ENCODE measurements at regions not wholly inside any gene's neighbourhood (a gene's known extent, or its start where the extent isn't known, plus 50 kb on each side); places are given as distances from the start of the nearest gene placed in this dataset.

- TF ChIP-seq POLR2A (IDR thresholded peaks at IDR 0.05): no peak
- no peak for TF ChIP-seq CTCF (IDR thresholded peaks at IDR 0.05)
- TF ChIP-seq EP300 (IDR thresholded peaks at IDR 0.05): no peak
Observed at GRCh38 chr5:5765066-5765850, 342.8 kb downstream of the ICE1 start.
